ENCODE measurements at regions not wholly inside any gene's neighbourhood (a gene's known extent, or its start where the extent isn't known, plus 50 kb on each side); places are given as distances from the start of the nearest gene placed in this dataset.

DNA sequence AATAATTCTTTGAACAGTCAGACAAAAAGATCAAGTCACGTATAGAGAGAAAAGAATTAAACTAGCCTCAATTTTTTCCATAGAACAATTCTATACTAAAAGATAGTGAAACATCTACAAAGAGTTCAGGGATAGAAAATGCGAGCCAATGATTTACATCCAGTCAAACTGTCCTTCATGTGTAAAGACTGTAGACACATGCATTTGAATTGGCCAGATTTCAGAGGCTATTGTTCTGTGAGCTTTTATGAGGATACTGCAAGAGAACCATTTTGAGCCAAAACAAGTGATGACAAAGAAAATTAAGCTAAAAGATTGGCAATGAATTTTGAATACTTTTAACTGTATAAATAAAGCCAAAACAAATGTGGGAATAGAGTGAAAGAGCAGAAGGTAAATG lies 1230.3 kb downstream of the RPA4 start:
- TF ChIP-seq, protein P1, sequence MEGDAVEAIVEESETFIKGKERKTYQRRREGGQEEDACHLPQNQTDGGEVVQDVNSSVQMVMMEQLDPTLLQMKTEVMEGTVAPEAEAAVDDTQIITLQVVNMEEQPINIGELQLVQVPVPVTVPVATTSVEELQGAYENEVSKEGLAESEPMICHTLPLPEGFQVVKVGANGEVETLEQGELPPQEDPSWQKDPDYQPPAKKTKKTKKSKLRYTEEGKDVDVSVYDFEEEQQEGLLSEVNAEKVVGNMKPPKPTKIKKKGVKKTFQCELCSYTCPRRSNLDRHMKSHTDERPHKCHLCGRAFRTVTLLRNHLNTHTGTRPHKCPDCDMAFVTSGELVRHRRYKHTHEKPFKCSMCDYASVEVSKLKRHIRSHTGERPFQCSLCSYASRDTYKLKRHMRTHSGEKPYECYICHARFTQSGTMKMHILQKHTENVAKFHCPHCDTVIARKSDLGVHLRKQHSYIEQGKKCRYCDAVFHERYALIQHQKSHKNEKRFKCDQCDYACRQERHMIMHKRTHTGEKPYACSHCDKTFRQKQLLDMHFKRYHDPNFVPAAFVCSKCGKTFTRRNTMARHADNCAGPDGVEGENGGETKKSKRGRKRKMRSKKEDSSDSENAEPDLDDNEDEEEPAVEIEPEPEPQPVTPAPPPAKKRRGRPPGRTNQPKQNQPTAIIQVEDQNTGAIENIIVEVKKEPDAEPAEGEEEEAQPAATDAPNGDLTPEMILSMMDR (IDR thresholded peaks at IDR 0.05), result no peak
- TF ChIP-seq POLR2A (IDR thresholded peaks at IDR 0.05), result no peak
